ENCODE measurements at regions not wholly inside any gene's neighbourhood (a gene's known extent, or its start where the extent isn't known, plus 50 kb on each side); places are given as distances from the start of the nearest gene placed in this dataset.
"Not testable (repeated sequence)": the region's sequence is repeated elsewhere in the genome, so short reads cannot be mapped to it uniquely, and the experiment has no call there.

DNA sequence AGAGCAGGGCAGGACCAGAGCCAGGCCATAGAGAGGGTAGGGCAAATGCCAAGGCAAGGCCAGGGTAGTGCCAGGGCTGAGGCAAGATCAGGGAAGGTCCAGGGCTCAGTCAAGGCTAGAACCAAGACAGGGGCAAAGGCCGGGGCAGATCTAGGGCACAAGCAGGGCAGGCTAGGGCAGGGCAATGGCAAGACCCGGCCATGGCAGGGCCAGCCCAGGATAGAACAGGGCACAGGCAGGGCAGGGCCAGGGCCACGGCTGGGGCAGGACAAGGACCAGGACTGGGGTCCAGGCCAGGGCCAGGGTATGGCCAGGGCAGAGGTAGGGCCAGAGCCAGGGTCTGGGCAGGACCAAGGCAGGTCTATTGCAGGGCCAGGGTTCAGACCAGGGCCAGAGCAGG lies 2873.2 kb downstream of the RPIA start:
- H3K27ac Mint-ChIP-seq, DNase-seq, H3K4me3 Mint-ChIP-seq, ATAC-seq, CTCF ChIA-PET, H3K4me1 Mint-ChIP-seq, H3K36me3 Mint-ChIP-seq, H3K27me3 Mint-ChIP-seq: not testable (repeated sequence)
- H3K9me3 Mint-ChIP-seq (ENCODE audit: low read depth): peaks cover 10% of the 10 kb centered on the region

DNA sequence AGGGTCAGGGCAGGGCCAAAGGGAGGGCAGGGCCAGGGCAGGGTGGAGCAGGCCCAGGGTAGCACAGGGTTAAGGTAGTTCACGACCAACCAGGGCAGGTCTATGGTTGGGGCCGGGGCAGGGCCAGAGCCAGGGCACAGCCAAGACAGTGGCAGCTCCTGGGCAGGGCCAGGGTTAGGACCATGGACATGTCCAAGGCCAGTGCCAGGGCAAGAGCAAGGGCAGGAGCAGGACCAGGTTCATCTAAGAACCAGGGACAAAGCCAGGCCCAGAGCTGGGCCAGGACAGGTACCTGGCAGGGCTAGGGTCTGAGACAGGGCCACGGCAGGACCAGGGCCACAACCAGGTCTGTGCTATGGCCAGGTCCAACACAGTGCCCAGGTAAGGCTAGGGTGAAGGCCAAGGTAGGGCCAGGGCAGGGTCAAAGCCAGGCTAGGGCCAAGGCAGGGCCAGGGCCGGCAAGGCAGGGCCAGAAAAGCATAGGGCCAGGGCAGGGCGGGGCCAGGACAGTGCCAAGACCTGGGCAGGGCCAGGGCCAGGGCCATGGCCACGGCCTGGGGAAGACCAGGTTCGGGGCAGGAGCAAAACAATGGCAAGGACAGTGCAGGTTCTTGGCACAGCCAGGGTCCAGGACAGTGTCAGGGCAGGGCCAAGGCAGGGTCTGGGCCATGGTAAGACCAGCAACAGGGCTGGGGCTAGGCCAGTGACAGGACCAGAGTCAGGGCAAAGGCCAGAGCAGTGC lies 2874.4 kb downstream of the RPIA start:
- DNase-seq; ATAC-seq; H3K9me3 Mint-ChIP-seq (ENCODE audit: low read depth); H3K36me3 Mint-ChIP-seq; H3K27ac Mint-ChIP-seq; CTCF ChIA-PET; H3K4me3 Mint-ChIP-seq; H3K27me3 Mint-ChIP-seq; H3K4me1 Mint-ChIP-seq: not testable (repeated sequence)

DNA sequence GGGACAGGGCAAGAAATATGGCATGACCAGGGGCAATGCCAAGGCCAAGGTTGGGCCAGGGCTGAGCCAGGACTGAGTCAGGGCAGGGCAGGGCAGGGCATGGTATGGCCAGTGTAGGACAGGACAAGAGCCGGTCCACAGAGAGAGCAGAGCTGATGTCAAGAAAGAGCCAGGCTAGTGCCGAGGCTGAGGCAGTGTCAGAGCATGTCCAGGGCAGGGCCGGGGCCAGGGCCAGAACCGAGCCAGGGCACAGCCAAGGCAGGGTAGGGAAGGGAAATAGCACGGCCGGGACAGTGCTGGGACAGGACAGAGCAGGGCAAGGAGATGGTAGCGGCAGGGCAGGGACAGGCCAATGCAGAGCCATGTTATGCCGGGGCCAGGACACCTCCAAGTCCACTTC lies 2875.1 kb downstream of the RPIA start:
- H3K27me3 Mint-ChIP-seq; H3K9me3 Mint-ChIP-seq (ENCODE audit: low read depth); CTCF ChIA-PET; H3K4me1 Mint-ChIP-seq; H3K27ac Mint-ChIP-seq; H3K36me3 Mint-ChIP-seq; DNase-seq; ATAC-seq; H3K4me3 Mint-ChIP-seq: not testable (repeated sequence)

DNA sequence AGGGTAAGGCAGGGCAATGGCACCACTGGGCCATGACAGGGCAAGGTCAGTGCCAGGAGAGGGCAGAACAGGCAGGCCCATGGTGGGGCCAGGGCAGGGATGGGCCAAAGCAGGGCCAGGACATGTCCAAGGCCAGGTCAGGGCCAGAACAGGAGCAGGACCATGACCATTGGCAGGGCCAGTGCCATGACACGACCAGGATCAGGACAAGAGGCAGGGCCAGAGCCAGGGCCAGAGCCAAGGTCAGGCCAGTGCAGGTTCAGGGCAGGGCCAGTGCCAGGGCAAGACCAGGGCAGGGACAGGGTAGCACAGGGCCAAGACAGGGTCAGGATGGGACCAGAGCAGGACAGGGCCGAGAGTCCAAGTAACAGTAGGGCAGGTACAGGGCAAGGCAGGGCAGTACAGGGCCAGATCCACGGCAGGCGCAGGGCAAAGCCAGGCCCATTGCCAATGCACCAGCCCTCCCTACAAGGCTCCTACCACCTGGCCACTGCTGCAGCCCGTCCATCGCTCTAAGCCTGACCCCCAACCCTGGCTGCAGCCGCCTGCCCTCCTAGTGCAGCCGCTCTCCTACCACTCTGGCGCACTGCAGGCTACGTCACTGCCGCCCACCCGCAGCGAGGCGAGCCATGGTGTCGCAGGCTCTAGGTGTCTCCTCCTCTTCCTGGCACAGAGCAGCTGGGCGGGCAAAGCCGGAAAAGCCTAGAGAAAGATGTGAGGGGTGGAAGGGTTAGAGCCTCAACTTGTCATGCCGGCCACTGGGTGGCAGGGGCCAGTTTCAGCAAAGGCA lies 2876.3 kb downstream of the RPIA start:
- H3K4me3 Mint-ChIP-seq; CTCF ChIA-PET; ATAC-seq; H3K36me3 Mint-ChIP-seq; H3K9me3 Mint-ChIP-seq (ENCODE audit: low read depth); DNase-seq; H3K27ac Mint-ChIP-seq; H3K4me1 Mint-ChIP-seq; H3K27me3 Mint-ChIP-seq: not testable (repeated sequence)

DNA sequence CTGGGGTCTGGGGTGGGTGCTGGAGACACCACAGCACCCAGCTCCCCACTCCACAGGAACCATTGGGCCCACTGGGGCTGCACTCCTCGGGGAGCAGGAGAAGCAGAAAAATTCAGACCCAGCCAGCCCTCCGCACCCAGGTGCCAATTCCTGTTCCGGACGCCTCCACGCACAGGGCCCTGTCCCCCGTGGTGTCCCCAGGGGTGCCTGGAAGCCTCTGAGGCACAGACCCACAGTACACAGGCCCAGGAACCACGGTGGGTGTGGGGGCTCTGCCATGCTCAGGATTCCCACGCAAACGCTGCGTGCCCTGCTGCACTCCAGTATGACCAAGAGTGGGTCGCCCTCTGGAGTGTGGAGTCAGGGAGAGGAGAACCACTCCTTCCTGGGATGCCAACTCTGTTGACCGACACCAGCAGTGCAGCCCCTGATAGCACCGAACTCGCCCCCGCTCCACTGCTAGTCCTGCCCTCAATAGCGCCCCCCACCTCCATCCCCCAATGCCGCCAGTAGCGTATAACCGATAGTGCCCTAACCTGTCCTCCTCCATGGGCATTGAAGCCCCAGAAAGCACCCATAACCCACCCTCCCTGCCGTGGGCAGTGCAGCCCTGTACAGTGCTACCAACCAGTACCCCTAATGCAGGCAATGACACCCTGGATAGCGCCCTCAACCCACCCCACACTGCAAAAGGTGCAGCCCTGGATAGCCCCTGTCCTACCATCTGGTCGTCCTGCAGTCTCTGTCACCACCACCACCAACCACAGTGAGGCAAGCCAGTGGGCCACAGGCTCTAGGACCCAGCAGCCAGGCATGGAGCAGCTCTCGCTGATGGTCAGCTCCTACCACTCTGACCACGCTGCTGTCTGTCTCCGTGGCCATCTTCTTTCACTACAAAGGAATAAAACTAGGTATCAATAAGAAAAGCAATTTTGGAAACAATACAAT lies 2877.2 kb downstream of the RPIA start:
- H3K27me3 Mint-ChIP-seq; DNase-seq; ATAC-seq; H3K4me1 Mint-ChIP-seq; H3K27ac Mint-ChIP-seq; H3K9me3 Mint-ChIP-seq (ENCODE audit: low read depth); H3K4me3 Mint-ChIP-seq; CTCF ChIA-PET; H3K36me3 Mint-ChIP-seq: not testable (repeated sequence)

DNA sequence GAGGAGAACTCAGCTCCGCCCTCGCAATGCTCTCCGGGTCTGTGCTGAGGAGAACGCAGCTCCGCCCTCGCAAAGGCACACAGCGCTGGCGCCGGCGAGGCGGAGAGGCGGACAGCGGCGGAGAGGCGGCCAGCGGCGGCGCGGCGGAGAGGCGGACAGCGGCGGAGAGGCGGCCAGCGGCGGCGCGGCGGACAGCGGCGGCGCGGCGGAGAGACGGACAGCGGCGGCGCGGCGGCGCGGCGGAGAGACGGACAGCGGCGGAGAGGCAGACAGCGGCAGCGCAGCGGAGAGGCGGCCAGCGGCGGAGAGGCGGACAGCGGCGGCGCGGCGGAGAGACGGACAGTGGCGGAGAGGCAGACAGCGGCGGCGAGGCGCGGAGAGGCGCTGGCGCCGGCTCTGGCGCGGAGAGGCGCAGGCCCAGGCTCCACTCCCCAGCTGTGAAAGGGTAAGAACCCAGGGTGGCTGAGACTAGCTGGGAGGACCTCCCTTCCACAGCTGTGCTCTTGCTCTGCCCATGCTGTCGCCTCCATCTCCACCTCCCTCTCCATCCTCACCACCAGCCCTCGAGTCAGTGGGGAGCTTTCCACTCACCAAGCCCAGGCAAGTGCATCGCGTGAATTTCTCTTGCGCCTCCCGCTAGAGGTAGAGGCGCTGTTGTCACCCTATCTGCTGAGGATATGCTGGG lies 2879.9 kb downstream of the RPIA start:
- H3K9me3 Mint-ChIP-seq (ENCODE audit: low read depth); ATAC-seq; CTCF ChIA-PET; DNase-seq; H3K4me1 Mint-ChIP-seq; H3K27me3 Mint-ChIP-seq; H3K27ac Mint-ChIP-seq; H3K36me3 Mint-ChIP-seq; H3K4me3 Mint-ChIP-seq: not testable (repeated sequence)

DNA sequence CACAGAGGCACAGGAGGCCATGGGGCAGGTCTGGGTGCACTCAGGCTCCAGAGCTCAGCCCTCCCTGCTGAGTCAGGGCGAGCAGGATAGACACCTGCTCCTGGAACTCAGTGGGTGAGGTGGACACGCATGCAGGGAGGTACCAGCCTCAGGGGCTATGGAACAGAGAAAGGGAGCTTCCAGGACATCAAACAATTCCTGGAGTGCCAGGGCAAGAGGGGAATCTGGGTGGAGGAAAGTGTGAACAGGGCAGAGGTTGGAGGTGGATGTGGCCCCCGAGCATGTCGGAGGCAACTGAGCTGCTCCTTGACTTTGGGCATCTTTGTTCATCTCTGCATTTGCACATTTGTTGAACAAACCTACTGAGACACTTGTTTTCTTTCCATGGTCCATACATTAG lies 2881.5 kb downstream of the RPIA start:
- H3K36me3 Mint-ChIP-seq; H3K27me3 Mint-ChIP-seq; CTCF ChIA-PET; ATAC-seq; H3K4me3 Mint-ChIP-seq; H3K27ac Mint-ChIP-seq; DNase-seq; H3K9me3 Mint-ChIP-seq (ENCODE audit: low read depth); H3K4me1 Mint-ChIP-seq: not testable (repeated sequence)

DNA sequence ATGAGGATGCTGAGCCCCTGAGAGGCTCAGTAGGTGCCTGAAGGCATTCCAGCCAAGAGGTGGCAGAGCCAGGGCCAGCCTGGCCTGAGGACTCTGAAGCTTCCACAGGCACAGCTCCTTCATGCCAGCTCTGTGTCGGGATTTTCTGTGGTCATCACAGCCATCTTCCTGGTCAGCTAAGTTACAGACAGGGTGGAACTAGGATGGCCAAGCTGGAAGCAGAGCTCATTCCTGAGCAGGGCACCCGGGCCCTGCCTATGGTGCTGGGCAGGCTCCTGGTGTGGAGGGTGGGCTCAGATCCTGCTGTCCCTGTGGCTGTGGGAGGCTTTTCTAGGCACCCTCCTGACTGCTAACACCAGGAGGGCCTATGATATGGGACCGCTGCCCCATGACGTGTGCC lies 2882.3 kb downstream of the RPIA start:
- CTCF ChIA-PET; H3K4me3 Mint-ChIP-seq; H3K4me1 Mint-ChIP-seq; ATAC-seq; H3K27ac Mint-ChIP-seq; H3K27me3 Mint-ChIP-seq; H3K9me3 Mint-ChIP-seq (ENCODE audit: low read depth); H3K36me3 Mint-ChIP-seq; DNase-seq: not testable (repeated sequence)

DNA sequence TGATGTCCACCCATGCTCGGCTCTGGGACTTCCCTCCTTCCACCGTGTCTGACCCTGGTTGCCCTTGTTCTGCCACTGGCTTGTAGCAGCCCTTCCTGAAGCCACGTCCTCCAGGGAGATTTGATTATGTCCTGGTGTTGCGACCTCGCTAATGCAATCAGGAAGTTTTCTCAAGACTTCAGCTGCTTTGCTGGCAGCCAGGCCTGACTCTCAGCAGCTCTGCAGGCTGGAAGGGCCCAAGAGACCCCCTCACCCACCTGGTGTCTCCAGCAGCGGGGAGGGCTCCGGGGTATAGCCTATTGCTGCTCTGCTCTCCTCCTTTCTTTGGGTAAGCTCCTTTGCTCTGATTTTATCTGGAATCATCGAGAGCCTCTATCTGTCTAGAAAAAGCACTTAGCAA lies 2882.8 kb downstream of the RPIA start:
- H3K4me3 Mint-ChIP-seq; ATAC-seq; DNase-seq; H3K9me3 Mint-ChIP-seq (ENCODE audit: low read depth); CTCF ChIA-PET; H3K27ac Mint-ChIP-seq; H3K4me1 Mint-ChIP-seq; H3K27me3 Mint-ChIP-seq; H3K36me3 Mint-ChIP-seq: not testable (repeated sequence)

DNA sequence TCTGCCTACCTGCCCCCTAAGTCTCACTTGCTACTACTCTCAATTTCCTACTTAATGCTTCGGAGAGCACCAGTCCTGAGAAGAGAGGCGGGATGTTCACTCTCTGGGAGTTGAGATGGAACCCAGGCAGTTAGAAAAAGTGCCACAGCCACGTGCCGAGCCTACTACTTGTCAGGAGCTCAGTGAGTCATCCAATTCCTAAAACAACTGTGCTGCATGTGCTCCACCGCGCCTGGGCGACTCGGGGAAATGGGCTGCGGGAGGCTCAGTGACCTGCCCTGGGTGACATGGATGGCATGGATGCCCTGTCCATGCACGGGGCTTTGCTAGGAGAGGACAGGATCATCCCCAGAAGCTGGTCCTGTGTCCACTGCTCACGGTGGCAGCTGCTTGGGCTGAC lies 2884.2 kb downstream of the RPIA start:
- CTCF ChIA-PET; H3K9me3 Mint-ChIP-seq (ENCODE audit: low read depth); H3K27ac Mint-ChIP-seq; H3K36me3 Mint-ChIP-seq; H3K27me3 Mint-ChIP-seq; H3K4me1 Mint-ChIP-seq; ATAC-seq; DNase-seq; H3K4me3 Mint-ChIP-seq: not testable (repeated sequence)

DNA sequence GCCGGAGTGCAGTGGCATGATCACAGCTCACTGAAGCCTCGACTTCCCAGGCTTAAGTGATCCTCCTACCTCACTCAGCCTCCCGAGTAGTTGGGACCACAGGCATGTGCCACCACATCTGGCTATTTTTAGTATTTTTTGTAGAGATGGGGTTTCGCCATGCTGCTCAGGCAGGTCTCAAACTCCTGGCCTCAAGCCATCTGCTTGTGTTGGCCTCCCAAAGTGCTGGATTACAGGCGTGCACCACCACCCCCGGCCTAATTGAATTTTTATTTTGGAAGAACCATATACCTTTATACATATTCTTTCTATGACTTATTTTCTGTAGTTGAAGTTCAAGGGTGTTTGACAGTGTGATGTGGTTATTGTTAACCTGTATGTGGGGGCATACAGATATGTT lies 2885.9 kb downstream of the RPIA start:
- H3K36me3 Mint-ChIP-seq; ATAC-seq; CTCF ChIA-PET; H3K4me1 Mint-ChIP-seq; DNase-seq; H3K4me3 Mint-ChIP-seq; H3K9me3 Mint-ChIP-seq (ENCODE audit: low read depth); H3K27me3 Mint-ChIP-seq; H3K27ac Mint-ChIP-seq: not testable (repeated sequence)

DNA sequence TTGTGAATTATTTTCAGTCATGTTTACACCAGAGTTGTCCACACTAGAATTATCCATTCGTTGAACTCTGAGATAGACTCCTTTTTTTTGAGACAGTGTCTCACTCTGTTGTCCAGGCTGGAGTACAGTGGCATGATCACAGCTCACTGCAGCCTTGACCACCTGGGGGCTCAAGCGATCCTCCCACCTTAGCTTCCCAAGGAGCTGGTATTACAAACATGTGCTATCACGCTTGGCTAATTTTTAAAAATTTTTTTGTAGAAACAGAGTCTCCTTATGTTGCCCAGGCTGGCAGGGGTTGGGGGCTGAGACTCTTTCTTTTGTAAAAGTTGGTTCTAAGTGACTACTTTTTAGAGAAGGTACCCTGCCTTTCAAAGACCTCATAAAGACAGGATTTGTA lies 2887.2 kb downstream of the RPIA start:
- H3K27ac Mint-ChIP-seq; DNase-seq; H3K27me3 Mint-ChIP-seq; ATAC-seq; H3K9me3 Mint-ChIP-seq (ENCODE audit: low read depth); H3K4me3 Mint-ChIP-seq; CTCF ChIA-PET; H3K4me1 Mint-ChIP-seq; H3K36me3 Mint-ChIP-seq: not testable (repeated sequence)

DNA sequence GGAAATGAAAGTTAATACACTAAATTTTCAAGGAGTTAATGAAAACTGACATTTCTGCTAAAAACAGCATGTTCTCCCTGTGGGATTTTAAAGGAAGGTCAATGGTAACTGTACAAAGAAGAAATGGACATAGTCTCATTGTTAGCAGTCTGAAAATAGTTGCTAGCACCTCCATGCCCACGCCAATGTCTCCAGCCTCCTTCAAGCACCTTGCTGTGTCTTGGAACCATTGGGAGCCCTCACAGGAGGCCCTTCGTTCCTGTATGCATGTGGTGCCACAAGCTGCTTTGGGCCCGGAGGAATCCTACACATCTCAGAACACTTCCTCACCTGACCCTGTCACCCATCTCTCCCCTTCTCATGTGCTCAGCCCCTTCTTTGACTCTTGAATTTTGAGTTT lies 2888.1 kb downstream of the RPIA start:
- H3K4me1 Mint-ChIP-seq; H3K36me3 Mint-ChIP-seq; ATAC-seq; H3K9me3 Mint-ChIP-seq (ENCODE audit: low read depth); H3K27ac Mint-ChIP-seq; H3K27me3 Mint-ChIP-seq; DNase-seq; H3K4me3 Mint-ChIP-seq; CTCF ChIA-PET: not testable (repeated sequence)
